ENCODE measurements at regions not wholly inside any gene's neighbourhood (a gene's known extent, or its start where the extent isn't known, plus 50 kb on each side); places are given as distances from the start of the nearest gene placed in this dataset.

DNA sequence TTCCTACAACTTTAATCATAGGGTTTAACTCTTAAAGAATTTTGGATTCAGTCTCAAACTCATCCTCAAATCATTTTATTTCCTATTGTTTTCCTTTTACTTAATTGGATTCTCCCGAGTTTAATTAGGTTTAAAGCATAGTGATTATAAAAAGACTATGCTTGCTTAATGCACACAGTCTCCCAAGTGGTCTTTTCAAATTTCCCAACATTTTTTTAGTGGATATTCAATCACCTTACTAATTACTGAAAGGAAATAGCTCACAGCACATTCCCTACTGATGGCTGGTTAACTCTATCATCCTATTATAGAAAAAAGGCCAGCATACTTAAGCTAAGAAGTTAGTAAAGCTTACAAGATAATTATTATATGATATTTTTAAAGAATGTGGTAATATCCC, 170.6 kb downstream of the PRDM9 start (continued):
- TF ChIP-seq, protein P1, sequence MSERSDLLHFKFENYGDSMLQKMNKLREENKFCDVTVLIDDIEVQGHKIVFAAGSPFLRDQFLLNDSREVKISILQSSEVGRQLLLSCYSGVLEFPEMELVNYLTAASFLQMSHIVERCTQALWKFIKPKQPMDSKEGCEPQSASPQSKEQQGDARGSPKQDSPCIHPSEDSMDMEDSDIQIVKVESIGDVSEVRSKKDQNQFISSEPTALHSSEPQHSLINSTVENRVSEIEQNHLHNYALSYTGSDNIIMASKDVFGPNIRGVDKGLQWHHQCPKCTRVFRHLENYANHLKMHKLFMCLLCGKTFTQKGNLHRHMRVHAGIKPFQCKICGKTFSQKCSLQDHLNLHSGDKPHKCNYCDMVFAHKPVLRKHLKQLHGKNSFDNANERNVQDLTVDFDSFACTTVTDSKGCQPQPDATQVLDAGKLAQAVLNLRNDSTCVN (CRISPR knock-in tag; IDR thresholded peaks at IDR 0.05; ENCODE audit: borderline replicate concordance) = no peak
- TF ChIP-seq, protein P2, sequence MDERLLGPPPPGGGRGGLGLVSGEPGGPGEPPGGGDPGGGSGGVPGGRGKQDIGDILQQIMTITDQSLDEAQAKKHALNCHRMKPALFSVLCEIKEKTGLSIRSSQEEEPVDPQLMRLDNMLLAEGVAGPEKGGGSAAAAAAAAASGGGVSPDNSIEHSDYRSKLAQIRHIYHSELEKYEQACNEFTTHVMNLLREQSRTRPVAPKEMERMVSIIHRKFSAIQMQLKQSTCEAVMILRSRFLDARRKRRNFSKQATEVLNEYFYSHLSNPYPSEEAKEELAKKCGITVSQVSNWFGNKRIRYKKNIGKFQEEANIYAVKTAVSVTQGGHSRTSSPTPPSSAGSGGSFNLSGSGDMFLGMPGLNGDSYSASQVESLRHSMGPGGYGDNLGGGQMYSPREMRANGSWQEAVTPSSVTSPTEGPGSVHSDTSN (CRISPR knock-in tag; IDR thresholded peaks at IDR 0.05) = no peak
- TF ChIP-seq ZNF781 (CRISPR knock-in tag; IDR thresholded peaks at IDR 0.05; ENCODE audit: borderline replicate concordance, not compliant biosample characterization) (no peak), PHF20 (CRISPR knock-in tag; IDR thresholded peaks at IDR 0.05) (no peak), ZNF180 (CRISPR knock-in tag; IDR thresholded peaks at IDR 0.05; ENCODE audit: borderline replicate concordance, low read depth) (no peak), SAP130 (CRISPR knock-in tag; IDR thresholded peaks at IDR 0.05; ENCODE audit: low read depth) (no peak), ZBTB42 (CRISPR knock-in tag; IDR thresholded peaks at IDR 0.05) (no peak), AKAP8 (CRISPR knock-in tag; IDR thresholded peaks at IDR 0.05) (no peak), MATR3 (CRISPR knock-in tag; IDR thresholded peaks at IDR 0.05) (no peak)

DNA sequence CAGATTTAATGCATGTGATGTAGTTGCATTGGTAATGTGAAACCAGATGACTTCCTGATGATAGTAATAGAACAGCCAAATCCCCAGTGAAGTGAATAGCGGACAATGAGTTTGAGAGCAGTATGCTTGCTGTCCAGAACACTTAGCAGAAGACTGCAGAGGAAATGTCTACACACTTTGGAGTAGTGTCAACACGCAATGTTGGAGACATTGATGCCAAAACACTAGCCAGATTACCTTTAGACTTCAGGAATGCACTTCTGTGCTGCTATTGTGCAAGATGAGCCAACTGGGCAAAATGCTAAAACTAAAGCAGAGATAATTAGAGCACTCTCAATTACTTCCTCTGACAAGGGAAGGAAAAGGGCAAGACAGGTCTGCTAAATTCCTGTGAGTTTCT, 176.7 kb downstream of the PRDM9 start:
- H3K36me3 ChIP-seq (replicated peaks in 1 of 2; ENCODE audit: control insufficient read depth in 1 of 2, insufficient read depth in 2 of 2, low read length in 2 of 2) = no peaks in the 10 kb centered on the region
- no peak overlapping the region for H2AFZ ChIP-seq (ENCODE audit: low read length)
- no peak for DNase-seq (ENCODE audit: low spot score)
- H3K9me3 ChIP-seq (ENCODE audit: low read length) = no peaks in the 10 kb centered on the region; the same call in 1 of the 2 replicates
- H3K27ac ChIP-seq (ENCODE audit: extremely low read length, insufficient read depth, low read length) = no peak overlapping the region
- no peak for FAIRE-seq
- BruUV-seq (replicated peaks) = no TSS peak
- H3K4me1 ChIP-seq (ENCODE audit: insufficient read depth, low read length) = no peaks in the 10 kb centered on the region
- no peak overlapping the region for H3K9ac ChIP-seq (ENCODE audit: insufficient read depth, low read depth, low read length)
- no peak overlapping the region for H3K4me2 ChIP-seq (ENCODE audit: low read depth, low read length)
- no peaks in the 10 kb centered on the region for H3K79me2 ChIP-seq (ENCODE audit: insufficient read depth, low read length)
- ChIA-PET CTCF (ENCODE audit: low intra/inter-chr PET ratio, low total read pairs) (no interaction called here), POLR2A (no interaction called here)
- no peaks in the 10 kb centered on the region for H4K20me1 ChIP-seq (ENCODE audit: insufficient read depth, low read length)
- WGBS (ENCODE audit: low lambda C conversion rate) = 0% methylated on average over 2 of the region's 2 CpGs
- no peak overlapping the region for H3K4me3 ChIP-seq (replicated peaks in 1 of 3; ENCODE audit: insufficient read depth in 1 of 3, low read depth in 2 of 3, low read length in 3 of 3)
- no peaks in the 10 kb centered on the region for H3K27me3 ChIP-seq (ENCODE audit: control insufficient read depth in 1 of 2, insufficient read depth in 2 of 2, low read length in 2 of 2)
- no peak for ATAC-seq
- in situ Hi-C loops (cut with HindIII; ENCODE audit: extremely low pct_ligation_motif_present, low pct_unique_long_range_greater_than_20kb) (no loop called here), intact Hi-C loops (cut with micrococcal nuclease; ENCODE audit: unreplicated experiment) (no loop called here)
- TF ChIP-seq NFATC3 (CRISPR knock-in tag; IDR thresholded peaks at IDR 0.05) = no peak
- TF ChIP-seq ZBTB20 (CRISPR knock-in tag; IDR thresholded peaks at IDR 0.05; ENCODE audit: borderline replicate concordance, low read depth) = no peak
- no peak for TF ChIP-seq NCOA5 (CRISPR knock-in tag; IDR thresholded peaks at IDR 0.05)
- TF ChIP-seq, protein P3, sequence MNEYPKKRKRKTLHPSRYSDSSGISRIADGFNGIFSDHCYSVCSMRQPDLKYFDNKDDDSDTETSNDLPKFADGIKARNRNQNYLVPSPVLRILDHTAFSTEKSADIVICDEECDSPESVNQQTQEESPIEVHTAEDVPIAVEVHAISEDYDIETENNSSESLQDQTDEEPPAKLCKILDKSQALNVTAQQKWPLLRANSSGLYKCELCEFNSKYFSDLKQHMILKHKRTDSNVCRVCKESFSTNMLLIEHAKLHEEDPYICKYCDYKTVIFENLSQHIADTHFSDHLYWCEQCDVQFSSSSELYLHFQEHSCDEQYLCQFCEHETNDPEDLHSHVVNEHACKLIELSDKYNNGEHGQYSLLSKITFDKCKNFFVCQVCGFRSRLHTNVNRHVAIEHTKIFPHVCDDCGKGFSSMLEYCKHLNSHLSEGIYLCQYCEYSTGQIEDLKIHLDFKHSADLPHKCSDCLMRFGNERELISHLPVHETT (CRISPR knock-in tag; conservative IDR thresholded peaks at IDR 0.05) = no peak

Data from HepG2 (cell line).